ENCODE measurements at regions not wholly inside any gene's neighbourhood (a gene's known extent, or its start where the extent isn't known, plus 50 kb on each side); places are given as distances from the start of the nearest gene placed in this dataset.
"Not testable (repeated sequence)": the region's sequence is repeated elsewhere in the genome, so short reads cannot be mapped to it uniquely, and the experiment has no call there.

GRCh38 chr1:234776256-234776875 lies 166.4 kb upstream of the IRF2BP2 start:
- H3K27ac ChIP-seq, result no peak overlapping the region
- no peak for DNase-seq (ENCODE audit: low read depth, low spot score)

GRCh38 chr1:234775477-234776246 lies 165.7 kb upstream of the IRF2BP2 start:
- no peak for DNase-seq (ENCODE audit: low read depth, low spot score)
- H3K27ac ChIP-seq, result no peak overlapping the region

GRCh38 chr1:234774971-234775370 lies 165.0 kb upstream of the IRF2BP2 start:
- no peak overlapping the region for H3K27ac ChIP-seq
- no peak for DNase-seq (ENCODE audit: low read depth, low spot score)

- no peak for DNase-seq (ENCODE audit: low read depth, low spot score)
- no peak overlapping the region for H3K27ac ChIP-seq
Observed at GRCh38 chr1:234773936-234774677, 164.1 kb upstream of the IRF2BP2 start.

- H3K27ac ChIP-seq, result peak overlapping the region; percentile 45
- peak; percentile 95 for DNase-seq (ENCODE audit: low read depth, low spot score)
Observed at GRCh38 chr1:234772345-234773147, 162.6 kb upstream of the IRF2BP2 start.

GRCh38 chr1:234771642-234772344 lies 161.8 kb upstream of the IRF2BP2 start:
- peak overlapping the region; percentile 45 for H3K27ac ChIP-seq
- no peak for DNase-seq (ENCODE audit: low read depth, low spot score)

- no peak for DNase-seq (ENCODE audit: low read depth, low spot score)
- no peak overlapping the region for H3K27ac ChIP-seq
Observed at GRCh38 chr1:234770924-234771540, 161.1 kb upstream of the IRF2BP2 start.

- DNase-seq (ENCODE audit: low read depth, low spot score), result no peak
Observed at GRCh38 chr1:234769986-234770795, 160.2 kb upstream of the IRF2BP2 start.

GRCh38 chr1:234769284-234769985 lies 159.5 kb upstream of the IRF2BP2 start:
- no peak overlapping the region for H3K27ac ChIP-seq

More at GRCh38 chr1:234769986-234770795, 160.2 kb upstream of the IRF2BP2 start:
- H3K27ac ChIP-seq, result no peak overlapping the region

GRCh38 chr1:234768569-234769283 lies 158.7 kb upstream of the IRF2BP2 start:
- H3K27ac ChIP-seq, result no peak overlapping the region
- DNase-seq (ENCODE audit: low read depth, low spot score), result no peak

More at GRCh38 chr1:234769284-234769985, 159.5 kb upstream of the IRF2BP2 start:
- no peak for DNase-seq (ENCODE audit: low read depth, low spot score)

GRCh38 chr1:234768171-234768568 lies 158.2 kb upstream of the IRF2BP2 start:
- H3K27ac ChIP-seq, result no peak overlapping the region
- no peak for DNase-seq (ENCODE audit: low read depth, low spot score)

GRCh38 chr1:234765672-234766071 lies 155.7 kb upstream of the IRF2BP2 start:
- no peak overlapping the region for H3K27ac ChIP-seq
- DNase-seq (ENCODE audit: low read depth, low spot score), result no peak

- H3K27ac ChIP-seq, result no peak overlapping the region
- no peak for DNase-seq (ENCODE audit: low read depth, low spot score)
Observed at GRCh38 chr1:234765181-234765580, 155.2 kb upstream of the IRF2BP2 start.

- no peak for DNase-seq (ENCODE audit: low read depth, low spot score)
- no peak overlapping the region for H3K27ac ChIP-seq
Observed at GRCh38 chr1:234763910-234764309, 153.9 kb upstream of the IRF2BP2 start.

- no peak for DNase-seq (ENCODE audit: low read depth, low spot score)
- H3K27ac ChIP-seq, result no peak overlapping the region
Observed at GRCh38 chr1:234763367-234763766, 153.4 kb upstream of the IRF2BP2 start.

- not testable (repeated sequence) for DNase-seq (ENCODE audit: low read depth, low spot score); H3K27ac ChIP-seq
Observed at GRCh38 chr1:234762127-234762526, 152.1 kb upstream of the IRF2BP2 start.

- no peak overlapping the region for H3K27ac ChIP-seq
- DNase-seq (ENCODE audit: low read depth, low spot score), result no peak
Observed at GRCh38 chr1:234760303-234760723, 150.3 kb upstream of the IRF2BP2 start.

Data from epithelial cell of prostate (primary cell).